ENCODE measurements at regions not wholly inside any gene's neighbourhood (a gene's known extent, or its start where the extent isn't known, plus 50 kb on each side); places are given as distances from the start of the nearest gene placed in this dataset.
"Not testable (repeated sequence)": the region's sequence is repeated elsewhere in the genome, so short reads cannot be mapped to it uniquely, and the experiment has no call there.

DNA sequence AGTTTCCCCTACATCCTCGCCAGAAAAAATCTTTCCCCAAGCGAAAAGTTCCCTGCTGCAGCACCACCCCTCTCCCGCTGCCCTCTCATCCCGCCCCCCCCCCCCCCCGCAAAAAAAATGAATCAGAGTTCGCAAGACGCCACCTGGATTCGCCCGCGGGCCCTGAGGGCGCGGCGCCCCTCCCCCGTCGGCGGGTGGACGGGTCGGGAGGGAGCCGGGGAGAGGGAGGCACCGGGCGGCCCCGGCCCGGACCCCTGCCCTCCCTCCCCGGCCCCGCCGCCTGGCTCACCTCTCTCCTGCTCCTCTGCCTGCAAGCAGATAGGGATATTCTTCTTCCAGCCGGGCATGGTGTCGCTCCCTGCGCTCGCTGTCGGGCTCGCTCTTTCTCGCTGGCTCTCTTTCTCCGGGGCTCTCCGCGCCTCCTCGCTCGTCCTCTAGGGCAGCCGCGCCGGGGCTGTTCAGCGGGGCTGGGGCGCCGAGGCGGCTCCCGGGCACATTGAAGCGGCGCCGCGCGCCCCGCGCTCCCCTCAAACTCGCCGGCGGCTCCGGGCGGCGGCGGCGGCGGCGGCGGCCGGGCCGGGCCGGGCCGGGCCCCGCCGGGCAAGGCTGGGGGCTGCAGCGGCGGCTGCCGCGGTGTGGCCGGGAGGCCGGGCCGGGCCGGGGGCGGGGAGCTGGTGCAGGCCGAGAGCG, 200.3 kb upstream of the CAND1 start:
- Histone ChIP-seq H3K27ac (no peak overlapping the region), H3K4me3 (peak overlapping the region; percentile 14 to 61 (median 52))
- peak in 3 of 8 donors; percentile 37 to 63 (median 58) for ATAC-seq

DNA sequence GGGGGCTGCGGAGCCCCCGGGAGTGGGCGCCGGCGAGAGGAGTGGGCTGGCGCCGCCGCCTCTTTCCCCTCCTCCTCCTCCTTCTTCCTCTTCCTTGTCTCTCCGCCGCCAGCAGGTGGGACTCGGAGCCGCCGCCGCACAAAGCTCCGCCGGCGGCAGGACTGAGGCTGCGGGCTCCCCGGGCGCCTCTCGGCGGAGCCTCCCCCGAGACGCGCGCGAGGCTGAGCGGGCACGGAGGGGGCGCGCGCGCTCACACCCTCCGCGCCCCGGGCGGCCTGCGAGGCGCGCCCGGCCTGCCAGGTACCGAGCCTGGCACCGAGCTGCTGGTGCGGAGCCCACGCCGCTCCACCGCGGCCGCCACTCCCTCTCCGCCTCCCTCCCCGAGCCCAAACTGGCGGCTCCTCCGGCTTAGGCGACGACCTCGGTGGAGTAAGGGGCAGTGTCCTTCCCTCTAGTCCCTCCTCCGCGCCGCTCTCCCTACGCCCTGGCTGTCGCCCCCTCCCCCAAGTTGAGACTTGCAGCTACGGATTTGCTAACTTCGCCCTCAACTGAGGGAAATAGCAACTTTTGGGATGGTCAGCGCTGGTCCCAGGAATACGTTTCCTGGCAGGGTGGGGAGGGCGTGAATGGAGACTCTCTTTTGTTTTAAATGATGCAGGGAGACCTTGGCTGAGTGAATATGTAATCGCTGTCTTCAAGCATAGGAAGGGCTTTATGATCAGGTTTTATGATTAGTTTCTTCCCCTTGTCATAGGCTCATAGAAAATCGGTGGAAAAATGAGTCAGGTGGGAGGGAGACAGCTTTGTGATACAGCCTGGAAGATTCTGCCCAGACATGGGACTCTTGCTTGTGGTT, 199.5 kb upstream of the CAND1 start:
- peak overlapping the region; percentile 0 to 61 (median 52) for H3K4me3 ChIP-seq
- intact Hi-C loops (cut with DNase I): no loop called here
- H3K4me1 ChIP-seq: peaks cover 0 to 14% (median 5%) of the 10 kb centered on the region in 9 donors
- DNase-seq (no peak), ATAC-seq (peak in 6 of 8 donors; percentile 33 to 82 (median 54))
- H3K9me3 ChIP-seq: no peaks in the 10 kb centered on the region
- no peaks in the 10 kb centered on the region for H3K36me3 ChIP-seq
- WGBS, 2 donors: 2 to 4% methylated on average over 47 to 67 of the region's 68 CpGs
- no peak overlapping the region for H3K27ac ChIP-seq
- H3K27me3 ChIP-seq: peaks cover 0 to 53% (median 48%) of the 10 kb centered on the region in 7 donors
- TF ChIP-seq, protein P1, sequence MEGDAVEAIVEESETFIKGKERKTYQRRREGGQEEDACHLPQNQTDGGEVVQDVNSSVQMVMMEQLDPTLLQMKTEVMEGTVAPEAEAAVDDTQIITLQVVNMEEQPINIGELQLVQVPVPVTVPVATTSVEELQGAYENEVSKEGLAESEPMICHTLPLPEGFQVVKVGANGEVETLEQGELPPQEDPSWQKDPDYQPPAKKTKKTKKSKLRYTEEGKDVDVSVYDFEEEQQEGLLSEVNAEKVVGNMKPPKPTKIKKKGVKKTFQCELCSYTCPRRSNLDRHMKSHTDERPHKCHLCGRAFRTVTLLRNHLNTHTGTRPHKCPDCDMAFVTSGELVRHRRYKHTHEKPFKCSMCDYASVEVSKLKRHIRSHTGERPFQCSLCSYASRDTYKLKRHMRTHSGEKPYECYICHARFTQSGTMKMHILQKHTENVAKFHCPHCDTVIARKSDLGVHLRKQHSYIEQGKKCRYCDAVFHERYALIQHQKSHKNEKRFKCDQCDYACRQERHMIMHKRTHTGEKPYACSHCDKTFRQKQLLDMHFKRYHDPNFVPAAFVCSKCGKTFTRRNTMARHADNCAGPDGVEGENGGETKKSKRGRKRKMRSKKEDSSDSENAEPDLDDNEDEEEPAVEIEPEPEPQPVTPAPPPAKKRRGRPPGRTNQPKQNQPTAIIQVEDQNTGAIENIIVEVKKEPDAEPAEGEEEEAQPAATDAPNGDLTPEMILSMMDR (IDR thresholded peaks at IDR 0.05): peak in 1 of 9 donors; percentile 11

More for the DNA sequence above, 200.3 kb upstream of the CAND1 start:
- H3K4me1 ChIP-seq: peaks cover 0 to 14% (median 5%) of the 10 kb centered on the region in 9 donors
- TF ChIP-seq, protein P1 (IDR thresholded peaks at IDR 0.05): no peak
- no peaks in the 10 kb centered on the region for H3K9me3 ChIP-seq
- peak in 1 of 2 donors; percentile 19 for DNase-seq
- peaks cover 0 to 56% (median 50%) of the 10 kb centered on the region in 7 donors for H3K27me3 ChIP-seq
- WGBS, 2 donors: 0 to 1% methylated on average over 49 to 81 of the region's 81 CpGs
- H3K36me3 ChIP-seq: no peaks in the 10 kb centered on the region
- intact Hi-C loops (cut with DNase I): no loop called here

DNA sequence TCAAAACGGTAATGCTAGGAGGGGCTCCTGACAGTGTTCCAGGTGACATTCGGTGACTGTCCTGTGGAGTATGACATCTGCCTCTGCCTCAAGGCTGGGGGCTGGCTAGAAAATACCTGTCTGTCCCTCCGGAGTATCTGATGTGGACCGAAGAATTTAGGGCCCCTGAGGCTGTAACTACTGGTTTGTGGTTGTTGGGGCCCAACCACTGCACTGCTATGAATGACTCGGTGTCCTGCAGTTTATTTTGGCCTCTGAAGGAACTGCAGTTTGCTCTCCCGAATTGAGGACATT, 198.9 kb upstream of the CAND1 start:
- no peaks in the 10 kb centered on the region for H3K9me3 ChIP-seq
- no peak overlapping the region for H3K27ac ChIP-seq
- TF ChIP-seq, protein P1 (IDR thresholded peaks at IDR 0.05): no peak
- 65 to 81% methylated on average over 6 of the region's 6 CpGs for WGBS, 2 donors
- H3K4me1 ChIP-seq: peaks cover 0 to 14% (median 5%) of the 10 kb centered on the region in 9 donors
- no peak for DNase-seq
- no peaks in the 10 kb centered on the region for H3K36me3 ChIP-seq
- intact Hi-C loops (cut with DNase I): no loop called here
- peaks cover 0 to 53% (median 45%) of the 10 kb centered on the region in 7 donors for H3K27me3 ChIP-seq
- H3K4me3 ChIP-seq: no peak overlapping the region
- ATAC-seq: peak in 1 of 8 donors; percentile 8

DNA sequence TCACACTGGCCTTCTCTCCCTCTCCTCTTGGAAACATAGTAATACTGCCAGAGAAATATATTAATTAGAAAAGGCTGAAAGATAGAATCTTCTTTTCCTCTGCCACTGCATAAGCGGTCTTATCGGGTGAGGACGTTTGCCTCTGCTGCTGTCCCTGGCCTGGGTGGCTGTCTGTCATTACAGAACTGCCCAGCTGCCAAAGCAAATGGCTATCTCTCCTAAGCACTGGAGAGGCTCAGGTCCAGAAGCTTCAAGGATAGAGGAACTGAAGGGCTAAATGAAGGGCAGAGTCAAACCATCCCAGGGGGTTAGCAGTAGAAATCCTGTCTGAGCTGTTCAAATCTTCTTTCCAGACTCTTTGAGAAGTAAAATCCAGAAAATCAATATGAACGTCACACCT, 198.6 kb upstream of the CAND1 start:
- TF ChIP-seq, protein P1 (IDR thresholded peaks at IDR 0.05): no peak
- intact Hi-C loops (cut with DNase I): no loop called here
- Histone ChIP-seq H3K27me3 (peaks cover 0 to 53% (median 45%) of the 10 kb centered on the region in 7 donors), H3K4me1 (peaks cover 0 to 14% (median 5%) of the 10 kb centered on the region in 9 donors), H3K4me3 (no peak overlapping the region), H3K36me3 (no peaks in the 10 kb centered on the region), H3K27ac (no peak overlapping the region), H3K9me3 (no peaks in the 10 kb centered on the region)
- 70 to 79% methylated on average over 4 of the region's 4 CpGs for WGBS, 2 donors
- peak in 1 of 8 donors; percentile 45 for ATAC-seq
- no peak for DNase-seq

DNA sequence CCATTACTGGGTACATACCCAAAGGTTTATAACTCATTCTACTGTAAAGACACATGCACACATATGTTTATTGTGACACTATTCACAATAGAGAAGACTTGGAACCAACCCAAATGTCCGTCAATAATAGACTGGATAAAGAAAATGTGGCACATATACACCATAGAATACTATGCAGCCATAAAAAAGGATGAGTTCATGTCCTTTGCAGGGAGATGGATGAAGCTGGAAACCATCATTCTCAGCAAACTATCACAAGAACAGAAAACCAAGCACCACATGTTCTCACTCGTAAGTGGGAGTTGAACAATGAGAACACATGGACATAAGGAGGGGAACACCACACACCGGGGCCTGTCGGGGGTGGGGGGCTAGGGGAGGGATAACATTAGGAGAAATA, 196.9 kb upstream of the CAND1 start:
- H3K9me3 ChIP-seq; H3K4me3 ChIP-seq; intact Hi-C loops (cut with DNase I); ATAC-seq; H3K36me3 ChIP-seq; H3K27ac ChIP-seq; DNase-seq: not testable (repeated sequence)
- peaks cover 0 to 14% (median 5%) of the 10 kb centered on the region in 9 donors for H3K4me1 ChIP-seq
- 86 to 91% methylated on average over 4 of the region's 4 CpGs for WGBS, 2 donors
- H3K27me3 ChIP-seq: peaks cover 0 to 43% (median 35%) of the 10 kb centered on the region in 7 donors

Data from heart right ventricle (tissue), 16 donors.